ENCODE measurements at regions not wholly inside any gene's neighbourhood (a gene's known extent, or its start where the extent isn't known, plus 50 kb on each side); places are given as distances from the start of the nearest gene placed in this dataset.
"Not testable (repeated sequence)": the region's sequence is repeated elsewhere in the genome, so short reads cannot be mapped to it uniquely, and the experiment has no call there.

DNA sequence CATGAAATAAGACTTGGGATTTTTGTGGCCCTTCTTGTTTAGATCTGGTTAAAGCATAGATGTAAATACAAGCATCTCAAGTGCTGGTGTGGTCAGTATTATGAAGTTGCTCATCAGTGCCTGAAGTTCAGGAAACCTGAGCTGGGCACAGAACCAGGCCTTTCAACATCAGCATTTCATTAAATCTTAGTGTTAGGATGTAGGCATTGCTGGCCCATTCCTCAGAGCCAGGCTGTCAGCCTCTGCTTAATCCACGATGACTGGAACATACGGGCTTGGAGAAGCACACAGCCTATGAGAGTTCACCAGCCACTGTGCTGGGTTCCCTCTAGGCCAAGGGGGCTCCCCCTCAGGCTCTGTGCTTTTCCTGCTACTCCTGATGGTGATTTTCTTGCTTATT lies 270.2 kb downstream of the EN1 start:
- intact Hi-C loops (cut with micrococcal nuclease; ENCODE audit: unreplicated experiment) = no loop called here
- H3K4me3 Mint-ChIP-seq (ENCODE audit: unreplicated experiment) = no peak overlapping the region
- H3K27me3 Mint-ChIP-seq (ENCODE audit: insufficient read depth, unreplicated experiment) = peaks cover 6% of the 10 kb centered on the region

GRCh38 chr2:118576109-118576855 lies 271.2 kb downstream of the EN1 start:
- intact Hi-C loops (cut with micrococcal nuclease; ENCODE audit: unreplicated experiment) = no loop called here
- H3K27ac Mint-ChIP-seq (ENCODE audit: unreplicated experiment) = no peak overlapping the region
- POLR2A ChIA-PET = no interaction called here
- H3K4me1 Mint-ChIP-seq (ENCODE audit: low read depth, unreplicated experiment) = no peaks in the 10 kb centered on the region
- CTCF ChIA-PET = no interaction called here
- no peaks in the 10 kb centered on the region for H3K36me3 ChIP-seq (ENCODE audit: control insufficient read depth, insufficient read depth, low read length)
- no peak overlapping the region for H3K4me3 Mint-ChIP-seq (ENCODE audit: unreplicated experiment)
- no peak for DNase-seq
- TF ChIP-seq CTCF (IDR thresholded peaks at IDR 0.05; ENCODE audit: insufficient read depth in 1 of 2, low read depth in 1 of 2, low read length in 1 of 2, severe bottlenecking in 1 of 2, unreplicated experiment in 1 of 2) = no peak
- no TSS peak for BruUV-seq (replicated peaks)
- H3K36me3 Mint-ChIP-seq (ENCODE audit: insufficient read depth, unreplicated experiment) = no peaks in the 10 kb centered on the region
- H3K9me3 Mint-ChIP-seq (ENCODE audit: unreplicated experiment) = no peaks in the 10 kb centered on the region
- no peaks in the 10 kb centered on the region for H3K4me1 ChIP-seq
- H3K27me3 ChIP-seq (replicated peaks; ENCODE audit: control insufficient read depth, insufficient read depth, low read length) = no peaks in the 10 kb centered on the region
- no peaks in the 10 kb centered on the region for H3K9me3 ChIP-seq
- H3K27me3 Mint-ChIP-seq (ENCODE audit: insufficient read depth, unreplicated experiment) = peaks cover 2% of the 10 kb centered on the region
- H3K4me3 ChIP-seq (ENCODE audit: low read depth, low read length) = no peak overlapping the region

More for the DNA sequence above, 270.2 kb downstream of the EN1 start:
- Histone ChIP-seq H3K27me3 (replicated peaks; ENCODE audit: control insufficient read depth, insufficient read depth, low read length) (no peaks in the 10 kb centered on the region), H3K4me1 (no peaks in the 10 kb centered on the region), H3K9me3 (no peaks in the 10 kb centered on the region), H3K4me3 (ENCODE audit: low read depth, low read length) (no peak overlapping the region), H3K36me3 (ENCODE audit: control insufficient read depth, insufficient read depth, low read length) (no peaks in the 10 kb centered on the region)
- H3K36me3 Mint-ChIP-seq (ENCODE audit: insufficient read depth, unreplicated experiment) = no peaks in the 10 kb centered on the region
- ChIA-PET POLR2A (no interaction called here), CTCF (no interaction called here)
- no TSS peak for BruUV-seq (replicated peaks)
- H3K4me1 Mint-ChIP-seq (ENCODE audit: low read depth, unreplicated experiment) = no peaks in the 10 kb centered on the region
- DNase-seq = no peak
- no peak overlapping the region for H3K27ac Mint-ChIP-seq (ENCODE audit: unreplicated experiment)
- TF ChIP-seq CTCF (IDR thresholded peaks at IDR 0.05; ENCODE audit: insufficient read depth in 1 of 2, low read depth in 1 of 2, low read length in 1 of 2, severe bottlenecking in 1 of 2, unreplicated experiment in 1 of 2) = no peak
- no peaks in the 10 kb centered on the region for H3K9me3 Mint-ChIP-seq (ENCODE audit: unreplicated experiment)

- H3K4me1 ChIP-seq, POLR2A ChIA-PET: not testable (repeated sequence)
These were observed 275.1 kb downstream of the EN1 start for GRCh38 chr2:118572380-118572779.

More at GRCh38 chr2:118572380-118572779, 275.1 kb downstream of the EN1 start:
- H3K27me3 Mint-ChIP-seq (ENCODE audit: insufficient read depth, unreplicated experiment); DNase-seq; H3K4me1 Mint-ChIP-seq (ENCODE audit: low read depth, unreplicated experiment); H3K36me3 ChIP-seq (ENCODE audit: control insufficient read depth, insufficient read depth, low read length); CTCF ChIA-PET; H3K4me3 Mint-ChIP-seq (ENCODE audit: unreplicated experiment); H3K36me3 Mint-ChIP-seq (ENCODE audit: insufficient read depth, unreplicated experiment); H3K9me3 ChIP-seq; H3K27me3 ChIP-seq (replicated peaks; ENCODE audit: control insufficient read depth, insufficient read depth, low read length); H3K27ac Mint-ChIP-seq (ENCODE audit: unreplicated experiment); intact Hi-C loops (cut with micrococcal nuclease; ENCODE audit: unreplicated experiment); H3K9me3 Mint-ChIP-seq (ENCODE audit: unreplicated experiment); H3K4me3 ChIP-seq (ENCODE audit: low read depth, low read length); BruUV-seq (replicated peaks): not testable (repeated sequence)

Measured in Caco-2 (cell line).